GM19395 (cell line): ENCODE measurements at regions not wholly inside any gene's neighbourhood (a gene's known extent, or its start where the extent isn't known, plus 50 kb on each side); places are given as distances from the start of the nearest gene placed in this dataset.

Experiments
- ATAC-seq: cut with Tn5 transposase; IDR thresholded peaks from one replicate; pipeline ENCODE4 v1.9.1; 2021; ENCODE audit warnings: mild to moderate bottlenecking, moderate library complexity; ENCODE audit not compliant: unreplicated experiment

- no peak for ATAC-seq
Observed at GRCh38 chr1:221444346-221444745, 297.5 kb downstream of the DUSP10 start.

GRCh38 chr1:221448585-221449175 is 293.2 kb downstream of the DUSP10 start:
- no peak for ATAC-seq

GRCh38 chr1:221449194-221449593 is 292.7 kb downstream of the DUSP10 start:
- no peak for ATAC-seq

- no peak for ATAC-seq
Observed at GRCh38 chr1:221449801-221450470, 292.0 kb downstream of the DUSP10 start.

GRCh38 chr1:221451741-221452140 is 290.1 kb downstream of the DUSP10 start:
- ATAC-seq, result no peak

GRCh38 chr1:221454096-221454495 is 287.8 kb downstream of the DUSP10 start:
- no peak for ATAC-seq

- ATAC-seq, result no peak
Observed at GRCh38 chr1:221456918-221457317, 285.0 kb downstream of the DUSP10 start.

- no peak for ATAC-seq
Observed at GRCh38 chr1:221457685-221458446, 284.0 kb downstream of the DUSP10 start.

- ATAC-seq, result no peak
Observed at GRCh38 chr1:221458447-221459156, 283.3 kb downstream of the DUSP10 start.

- no peak for ATAC-seq
Observed at GRCh38 chr1:221459558-221459957, 282.3 kb downstream of the DUSP10 start.

- ATAC-seq, result no peak
Observed at GRCh38 chr1:221462345-221462744, 279.5 kb downstream of the DUSP10 start.

- ATAC-seq, result no peak
Observed at GRCh38 chr1:221468546-221468945, 273.3 kb downstream of the DUSP10 start.

GRCh38 chr1:221469476-221469875 is 272.4 kb downstream of the DUSP10 start:
- ATAC-seq, result no peak

GRCh38 chr1:221470000-221470698 is 271.7 kb downstream of the DUSP10 start:
- ATAC-seq, result no peak

- ATAC-seq, result no peak
Observed at GRCh38 chr1:221473411-221473810, 268.5 kb downstream of the DUSP10 start.

GRCh38 chr1:221477252-221477651 is 264.6 kb downstream of the DUSP10 start:
- ATAC-seq, result no peak

GRCh38 chr1:221478050-221478949 is 263.6 kb downstream of the DUSP10 start:
- peak; percentile 93 for ATAC-seq

GRCh38 chr1:221487781-221488524 is 253.9 kb downstream of the DUSP10 start:
- no peak for ATAC-seq

GRCh38 chr1:221488550-221488949 is 253.3 kb downstream of the DUSP10 start:
- no peak for ATAC-seq
